DMS153 treated with DMSO at 0.1 percent for 48 hours (cell line): ENCODE measurements at regions not wholly inside any gene's neighbourhood (a gene's known extent, or its start where the extent isn't known, plus 50 kb on each side); places are given as distances from the start of the nearest gene placed in this dataset.

Experiments
- DNase-seq: peaks from one replicate; lab custom pipeline; 2025; ENCODE audit not compliant: unreplicated experiment; lab: John Stamatoyannopoulos, UW

- DNase-seq = no peak
Measured at GRCh38 chr4:149296503-149296902, 519.1 kb downstream of the IQCM start.

DNA sequence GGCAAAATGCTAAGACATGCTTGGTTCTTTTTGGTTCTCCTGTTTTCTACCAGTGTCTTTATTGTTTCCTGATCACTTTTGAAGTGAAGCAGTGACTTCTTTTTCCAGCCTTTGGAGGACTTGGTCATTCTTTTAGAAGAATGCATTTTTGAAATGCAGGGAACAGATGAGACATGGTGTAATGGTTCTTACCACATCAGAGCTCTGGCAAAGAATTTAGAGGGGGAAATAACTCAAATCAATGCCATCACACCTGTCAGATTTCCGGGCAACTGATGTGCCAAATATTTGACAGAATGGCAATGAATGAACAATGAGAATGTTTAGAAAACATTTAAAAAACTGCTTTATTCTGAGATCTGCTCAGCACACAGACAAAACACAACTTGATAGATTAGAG is 519.6 kb downstream of the IQCM start:
- DNase-seq = no peak

DNA sequence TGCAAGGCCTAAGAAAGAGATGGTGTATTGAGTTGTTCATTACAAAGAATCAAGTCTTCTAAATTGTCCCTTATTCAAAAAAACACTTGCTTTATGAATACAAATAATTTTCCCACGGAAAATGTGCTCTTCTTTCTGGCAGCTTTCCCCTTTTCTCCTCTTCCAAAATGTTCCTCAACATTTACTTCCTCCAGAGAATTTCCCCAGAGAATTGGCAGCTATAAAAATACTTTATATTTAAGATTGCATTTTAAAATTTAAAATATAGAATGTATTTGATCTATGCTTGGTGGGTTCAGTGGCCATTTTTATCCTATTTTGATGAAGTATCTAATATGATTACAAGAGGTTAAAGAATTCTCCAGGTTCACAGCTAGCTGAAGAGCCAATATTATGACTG is 521.0 kb downstream of the IQCM start:
- no peak for DNase-seq

DNA sequence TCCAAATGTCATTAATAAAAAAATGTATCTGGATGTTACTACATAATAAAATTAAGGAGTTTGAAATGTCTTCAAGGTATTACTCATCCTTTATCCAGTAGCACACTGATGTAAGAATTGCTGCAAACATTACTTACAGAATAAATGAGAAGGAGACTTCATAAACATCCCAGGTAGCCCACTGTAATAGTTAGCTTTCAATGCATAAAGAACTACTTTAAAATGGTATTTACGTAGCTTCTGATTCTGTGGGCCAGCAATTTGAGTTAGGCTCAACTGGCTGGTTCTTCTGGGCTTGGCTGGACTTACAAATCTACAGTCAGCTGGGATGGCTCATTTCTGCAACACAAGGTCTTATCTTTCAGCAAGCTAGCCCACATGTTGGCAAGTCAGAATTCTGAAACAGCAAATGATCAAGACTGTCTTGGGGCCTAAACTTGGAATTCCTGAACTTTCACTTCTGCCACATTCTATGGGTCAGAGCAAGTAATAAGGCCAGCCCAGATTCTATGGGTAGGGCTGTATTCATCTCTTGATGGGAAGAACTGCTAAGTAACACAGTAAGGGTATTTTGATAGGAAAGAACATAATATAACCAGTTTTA is 522.5 kb downstream of the IQCM start:
- no peak for DNase-seq

DNA sequence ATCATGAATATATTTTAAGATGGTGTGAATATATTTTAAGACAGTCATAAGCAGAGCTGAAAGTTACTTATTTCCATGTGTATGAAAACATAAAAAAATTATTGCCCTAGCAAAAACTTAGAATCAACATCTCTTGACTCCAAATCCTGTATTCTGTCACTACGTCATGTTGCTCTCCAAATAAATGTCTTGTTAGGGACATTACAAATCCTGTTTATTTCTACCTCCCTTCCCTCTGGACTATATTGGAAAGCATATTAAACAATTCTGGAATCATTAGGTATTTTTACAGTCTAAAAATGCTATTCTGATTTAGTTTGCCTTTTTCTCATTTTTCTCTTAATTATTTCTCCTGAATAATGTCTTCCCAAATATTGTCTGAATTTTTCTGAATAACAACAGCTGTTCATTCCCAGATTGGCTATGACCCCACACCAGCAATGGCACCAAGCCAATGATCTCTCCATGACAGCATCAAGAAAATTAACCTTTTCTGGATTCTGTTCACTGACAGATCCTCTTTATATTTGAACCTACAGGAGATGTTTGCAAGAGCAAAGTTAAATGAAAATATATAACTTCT is 523.1 kb downstream of the IQCM start:
- DNase-seq = no peak

GRCh38 chr4:149291463-149291862 is 524.2 kb downstream of the IQCM start:
- DNase-seq = no peak

GRCh38 chr4:149280806-149281205 is 534.8 kb downstream of the IQCM start:
- DNase-seq = no peak

DNA sequence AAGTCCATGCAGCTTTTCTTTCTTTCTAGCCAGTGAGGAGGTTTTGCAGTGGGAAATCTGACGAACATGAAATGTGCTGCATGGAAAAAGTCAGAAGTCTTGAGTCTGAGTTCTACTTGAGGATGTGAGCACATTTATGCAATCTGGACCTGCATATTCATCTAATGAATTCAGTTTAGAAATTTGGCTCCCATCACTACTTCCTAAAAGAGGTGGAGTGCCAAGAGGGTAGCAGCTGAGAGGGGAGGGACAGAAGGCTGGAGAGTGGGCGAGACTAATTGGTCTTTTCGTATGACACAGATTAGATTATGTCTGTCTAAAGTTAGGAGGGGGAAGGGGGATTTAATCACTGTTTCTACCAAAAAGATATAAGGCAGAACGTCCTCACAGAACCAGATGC is 535.9 kb downstream of the IQCM start:
- DNase-seq = no peak

DNA sequence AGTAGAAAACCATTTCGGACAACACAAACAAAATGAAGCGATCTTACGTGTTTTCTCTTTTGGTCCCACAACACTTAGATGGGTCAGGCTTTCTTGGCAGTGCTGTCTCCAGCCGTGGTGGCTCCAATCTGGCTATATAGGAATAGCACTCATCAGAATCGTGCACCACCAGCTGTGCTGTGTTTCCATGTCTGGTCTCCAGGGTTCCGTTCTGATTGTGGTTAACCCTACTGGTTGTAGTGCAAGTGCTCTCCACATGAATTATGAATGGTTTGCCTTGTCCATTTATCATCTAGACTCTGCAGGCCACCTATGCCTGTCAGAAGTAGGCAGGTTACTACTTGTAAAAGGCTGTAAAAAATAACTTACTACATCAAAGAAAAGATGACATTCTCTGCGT is 536.3 kb downstream of the IQCM start:
- no peak for DNase-seq

DNA sequence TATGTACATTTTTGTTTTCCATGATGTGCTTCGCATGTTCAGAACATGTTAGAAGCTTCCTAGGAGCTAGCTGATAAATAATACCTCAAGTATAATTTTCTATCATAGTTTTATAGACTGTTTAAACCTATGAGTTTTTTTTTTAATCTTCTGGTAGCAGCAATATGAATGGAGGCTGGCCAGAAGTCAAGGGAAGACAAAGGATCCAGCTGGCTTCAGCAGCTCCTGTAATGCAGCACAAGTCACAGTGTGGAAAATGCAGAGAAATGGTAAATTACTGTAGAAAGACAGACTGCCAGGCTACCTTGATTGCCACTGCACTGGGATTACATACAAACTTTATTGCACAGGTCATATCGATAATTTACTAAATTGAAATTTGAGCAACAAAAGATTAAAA is 537.9 kb downstream of the IQCM start:
- DNase-seq = no peak

DNA sequence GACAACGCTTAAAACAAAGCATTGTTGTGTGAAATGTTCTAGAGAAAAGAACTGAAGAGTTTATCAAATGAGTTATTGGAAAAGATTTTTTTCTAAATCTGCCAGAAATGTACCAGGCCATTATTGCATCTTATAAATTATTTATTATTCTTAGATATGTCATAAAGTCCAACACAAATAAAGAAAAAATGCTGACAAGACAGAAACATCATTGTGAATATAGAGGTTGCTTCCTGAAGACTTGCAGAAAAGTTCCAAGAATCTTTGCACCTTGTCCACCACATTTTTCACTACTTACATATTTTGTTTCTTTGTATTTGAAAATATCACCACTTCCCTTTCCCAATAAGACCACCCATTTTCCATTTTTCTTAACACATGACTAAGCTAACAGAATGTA is 545.8 kb downstream of the IQCM start:
- no peak for DNase-seq

DNA sequence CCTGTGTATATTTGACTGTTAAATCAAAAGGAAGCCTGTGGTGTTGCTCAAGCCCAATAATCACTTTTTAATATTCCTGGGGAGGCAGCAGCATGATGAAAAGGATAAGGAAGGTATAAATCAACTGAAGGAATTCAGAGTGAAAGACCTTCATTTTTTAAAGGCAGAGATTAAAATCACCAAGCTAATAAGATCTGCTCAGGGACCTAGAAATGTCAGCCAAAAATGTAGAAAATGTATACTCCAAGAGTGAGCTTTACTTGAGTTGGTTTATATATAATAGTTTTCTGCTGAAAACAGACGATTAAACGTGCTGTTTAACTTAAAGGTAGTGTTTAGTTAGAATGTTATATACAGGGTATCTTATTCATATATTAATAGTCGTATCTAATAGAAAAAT is 549.3 kb downstream of the IQCM start:
- no peak for DNase-seq

GRCh38 chr4:149265645-149266044 is 550.0 kb downstream of the IQCM start:
- no peak for DNase-seq

DNA sequence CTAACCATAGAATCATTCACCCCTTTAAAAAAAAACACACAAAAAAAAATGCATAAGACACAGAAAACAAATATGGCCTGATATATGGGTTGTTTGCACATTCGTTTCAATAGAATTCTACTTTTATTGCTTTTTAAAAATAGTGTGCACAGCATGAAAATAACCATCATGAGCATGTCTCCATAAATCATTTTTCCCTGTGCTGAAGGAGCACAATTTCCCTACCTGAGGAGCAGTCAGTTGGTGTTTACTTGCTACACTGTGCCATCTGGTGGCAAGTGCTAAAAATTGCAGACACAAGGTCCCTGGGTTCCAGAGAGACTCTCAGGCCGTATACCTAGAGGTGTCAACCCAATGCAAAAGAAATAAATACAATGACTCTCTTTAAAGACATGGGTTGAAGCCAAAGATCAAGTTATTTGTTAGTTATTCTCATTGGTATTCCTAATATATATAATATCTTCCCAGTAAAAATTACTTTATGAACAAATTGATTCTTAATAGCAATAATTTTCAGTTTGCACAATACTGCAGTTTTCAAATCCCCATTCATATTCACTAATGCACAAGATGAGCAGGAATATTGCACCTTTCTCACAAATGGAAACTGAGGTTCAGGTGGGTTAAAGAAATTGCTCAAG is 551.4 kb downstream of the IQCM start:
- peak; percentile 15 for DNase-seq

DNA sequence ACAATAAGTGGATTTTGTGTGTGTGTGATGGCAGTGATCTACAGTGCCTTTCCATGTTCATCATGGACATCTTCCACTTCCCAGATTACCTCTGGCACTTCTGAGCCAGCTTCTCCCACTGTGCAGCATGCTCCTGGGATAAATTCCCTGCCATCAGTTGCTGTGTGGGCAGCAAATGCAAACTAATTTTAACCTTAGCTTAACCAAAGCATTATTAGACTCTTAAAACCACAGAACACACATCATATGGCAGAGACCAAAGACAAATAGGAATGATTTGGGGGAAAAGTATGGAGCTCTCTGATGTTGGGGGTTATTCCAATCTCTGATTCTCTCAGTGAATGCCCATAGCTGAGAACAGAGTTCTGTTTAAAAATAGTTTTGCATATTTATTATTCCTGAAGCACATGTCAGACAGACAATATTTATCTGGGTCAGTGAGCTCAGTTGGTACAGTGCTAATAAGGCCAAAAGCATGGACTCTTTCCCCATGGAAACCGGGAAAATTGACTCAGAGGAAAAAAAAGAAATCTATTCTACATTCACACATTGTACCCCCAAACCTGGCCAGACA is 567.4 kb downstream of the IQCM start:
- no peak for DNase-seq

- no peak for DNase-seq
Measured at GRCh38 chr4:149247164-149247563, 568.5 kb downstream of the IQCM start.

DNA sequence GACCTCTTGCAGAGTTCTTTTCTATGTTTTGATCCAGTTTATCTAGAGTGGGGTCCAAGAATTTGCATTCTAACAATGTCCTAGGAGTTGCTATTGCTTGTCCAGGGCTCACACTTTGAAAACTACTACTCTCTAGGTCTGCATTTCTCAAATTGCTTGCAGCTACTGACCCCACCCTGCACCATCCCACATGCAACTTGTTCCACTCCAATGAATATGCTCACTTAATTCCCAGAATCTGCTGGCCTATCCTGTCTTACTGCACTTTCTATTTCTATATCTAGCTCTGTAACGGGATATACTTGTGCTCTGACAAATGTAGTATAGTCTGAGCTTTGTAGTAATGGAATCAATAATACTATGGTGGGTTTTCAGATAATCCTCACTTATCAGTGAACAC is 570.3 kb downstream of the IQCM start:
- no peak for DNase-seq

GRCh38 chr4:149238097-149238496 is 577.5 kb downstream of the IQCM start:
- no peak for DNase-seq

GRCh38 chr4:149234798-149235197 is 580.8 kb downstream of the IQCM start:
- DNase-seq = no peak

DNA sequence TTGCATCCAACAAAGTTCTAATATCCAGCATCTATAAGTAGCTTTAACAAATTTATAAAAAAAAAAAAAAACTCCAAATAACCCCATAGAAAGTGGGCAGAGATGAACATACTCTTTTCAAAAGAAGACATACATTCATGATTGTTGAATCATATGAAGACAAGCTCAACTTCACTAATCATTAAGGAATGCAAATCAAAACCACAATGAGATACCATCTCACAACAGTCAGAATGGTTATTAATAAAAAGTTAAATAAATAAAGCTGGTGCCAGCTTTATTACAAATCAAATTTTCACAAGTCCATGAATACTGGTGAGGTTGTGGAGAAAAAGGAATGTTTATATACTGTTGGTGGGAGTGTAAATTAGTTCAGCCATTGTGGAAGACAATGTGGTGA is 592.0 kb downstream of the IQCM start:
- no peak for DNase-seq

DNA sequence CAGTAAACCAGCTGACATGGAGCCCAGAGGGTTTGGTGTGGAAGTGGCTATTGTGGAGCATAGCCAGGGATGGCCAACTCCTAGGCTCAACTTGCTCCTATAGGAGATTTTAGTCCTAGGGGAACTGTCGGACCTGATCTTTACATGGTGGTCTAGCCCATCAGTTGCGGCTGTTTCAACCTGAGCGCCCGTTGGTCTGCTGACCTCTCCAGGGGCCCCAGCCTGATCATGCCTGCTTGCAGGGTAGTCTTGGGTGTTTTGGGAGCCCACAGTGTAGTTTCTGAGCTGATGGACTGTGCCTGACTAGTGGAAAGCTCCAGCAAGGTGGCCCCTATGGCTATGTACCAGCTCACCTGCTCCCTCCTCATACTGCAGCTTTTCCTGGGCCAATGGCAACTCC is 597.0 kb downstream of the IQCM start:
- DNase-seq = no peak

DNA sequence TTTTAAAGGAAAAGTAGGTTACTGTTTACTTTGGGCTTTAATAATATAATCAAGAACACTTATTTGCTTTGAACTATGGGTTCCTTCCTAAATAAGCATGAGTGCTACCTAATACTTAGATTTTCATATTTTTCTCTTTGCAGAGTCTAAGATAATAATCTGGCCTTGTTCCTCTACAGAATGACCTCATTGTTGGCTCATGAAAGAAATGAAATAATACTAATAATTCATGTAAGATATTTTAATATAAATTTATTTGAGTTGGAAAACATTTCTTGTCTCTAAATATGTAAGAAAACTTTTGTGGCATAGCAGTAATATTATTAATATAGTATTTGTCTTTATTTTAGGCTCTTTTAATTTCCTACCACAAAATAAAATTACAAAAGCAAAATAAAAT is 601.3 kb downstream of the IQCM start:
- DNase-seq = no peak

DNA sequence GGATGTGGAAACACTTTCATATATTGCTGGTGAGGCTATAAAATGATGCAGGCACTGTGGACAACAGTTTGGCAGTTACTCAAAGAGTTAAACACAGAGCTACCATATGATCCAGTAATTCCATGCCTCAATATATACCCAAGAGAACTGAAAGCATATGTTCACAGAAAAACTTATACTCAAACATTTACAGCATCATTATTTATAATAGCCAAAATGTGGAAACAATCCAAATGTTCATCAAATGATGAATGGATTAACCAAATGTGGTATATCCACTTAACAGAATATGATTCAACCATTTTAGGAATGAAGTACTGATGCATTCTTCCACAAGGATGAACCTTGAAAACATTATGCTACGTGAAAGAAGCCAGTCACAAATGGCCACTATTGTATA is 603.8 kb downstream of the IQCM start:
- no peak for DNase-seq
